NAMALWA (cell line): ENCODE measurements at regions not wholly inside any gene's neighbourhood (a gene's known extent, or its start where the extent isn't known, plus 50 kb on each side); places are given as distances from the start of the nearest gene placed in this dataset.
"Not testable (repeated sequence)": the region's sequence is repeated elsewhere in the genome, so short reads cannot be mapped to it uniquely, and the experiment has no call there.

Source experiments
- DNase-seq: peaks from one replicate; pipeline ENCODE4 v3.0.0-alpha.2; 2015; ENCODE audit warnings: low spot score

GRCh38 chr1:163985700-163986099, 573.3 kb upstream of the PBX1 start:
- no peak for DNase-seq

DNA sequence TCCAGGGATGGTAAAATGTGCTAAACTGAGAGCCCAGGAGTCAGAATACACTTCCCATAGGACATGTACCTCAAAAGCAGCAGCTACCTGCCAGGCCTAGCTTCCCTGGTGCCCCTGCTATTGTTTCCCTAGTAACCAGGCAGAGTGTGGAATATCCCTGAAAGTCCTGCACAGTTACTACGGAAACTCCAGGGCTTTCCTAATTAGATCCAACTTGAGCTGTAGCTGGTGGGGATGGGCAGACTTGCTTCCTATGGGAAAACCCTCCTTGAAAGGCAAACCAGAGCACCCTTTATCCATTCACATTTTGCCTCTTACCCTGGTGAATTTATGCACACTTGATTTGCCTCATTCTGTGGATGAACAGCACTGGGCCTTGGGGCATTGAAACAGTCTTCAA, 559.9 kb upstream of the PBX1 start:
- DNase-seq = no peak

GRCh38 chr1:164006186-164006585, 552.8 kb upstream of the PBX1 start:
- DNase-seq = not testable (repeated sequence)

DNA sequence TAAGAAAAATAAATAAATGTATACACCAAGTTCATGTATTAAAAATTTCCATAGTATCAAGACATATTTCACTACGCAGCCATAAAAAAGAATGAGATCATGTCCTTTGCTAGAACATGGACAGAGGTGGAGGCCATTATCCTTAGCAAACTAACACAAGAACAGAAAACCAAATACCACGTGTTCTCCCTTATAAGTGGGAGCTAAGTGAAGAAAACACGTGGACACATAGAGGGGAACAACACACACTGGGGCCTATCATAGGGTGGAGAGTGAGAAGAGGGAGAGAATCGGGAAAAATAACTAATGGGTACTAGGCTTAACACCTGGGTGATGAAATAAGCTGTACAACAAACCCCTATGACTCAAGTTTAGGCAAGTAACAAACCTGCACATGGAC, 552.4 kb upstream of the PBX1 start:
- no peak for DNase-seq

- DNase-seq = no peak
These were observed 541.7 kb upstream of the PBX1 start for GRCh38 chr1:164017239-164017638.

DNA sequence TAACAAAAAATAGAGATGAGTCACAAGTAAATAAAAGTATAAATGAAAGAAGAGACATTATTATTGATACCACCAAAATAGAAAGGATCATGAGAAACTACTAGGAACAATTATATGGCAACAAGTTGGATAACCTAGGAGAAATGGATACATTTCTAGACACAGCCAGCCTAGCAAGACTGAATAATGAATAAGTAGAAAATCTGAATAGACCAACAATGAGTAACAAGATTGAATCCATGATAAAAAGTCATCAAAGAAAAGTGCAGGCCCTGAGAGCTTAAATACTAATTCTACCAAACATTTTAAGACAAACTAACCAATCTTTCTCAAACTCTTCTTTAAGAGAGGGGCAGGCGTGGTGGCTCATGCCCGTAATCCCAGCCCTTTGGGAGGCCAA, 538.6 kb upstream of the PBX1 start:
- no peak for DNase-seq

- no peak for DNase-seq
These were observed 537.2 kb upstream of the PBX1 start for GRCh38 chr1:164021813-164022212.

DNA sequence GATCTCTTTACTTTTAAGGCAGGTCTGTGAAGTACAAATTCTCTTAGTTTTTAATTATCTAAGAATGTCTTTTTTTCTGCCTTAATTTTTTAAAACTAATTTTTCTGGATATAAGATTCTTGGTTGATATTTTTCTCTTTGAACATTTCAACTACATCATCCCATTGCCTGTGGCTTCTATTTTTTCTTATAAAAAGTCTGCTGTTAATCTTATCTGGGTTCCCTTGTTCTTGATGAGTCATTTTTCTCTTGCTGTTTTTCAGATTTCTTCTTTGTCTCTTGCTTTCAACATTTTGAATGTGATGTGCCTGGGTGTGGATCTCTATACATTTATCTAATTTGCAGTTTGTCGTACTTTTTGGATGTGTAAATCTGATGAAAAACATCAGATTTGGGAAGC, 525.2 kb upstream of the PBX1 start:
- no peak for DNase-seq

GRCh38 chr1:164040754-164041153, 518.2 kb upstream of the PBX1 start:
- no peak for DNase-seq

GRCh38 chr1:164051782-164052181, 507.2 kb upstream of the PBX1 start:
- no peak for DNase-seq

GRCh38 chr1:164054331-164054730, 504.7 kb upstream of the PBX1 start:
- DNase-seq = no peak

GRCh38 chr1:164058198-164058597, 500.8 kb upstream of the PBX1 start:
- DNase-seq = no peak

DNA sequence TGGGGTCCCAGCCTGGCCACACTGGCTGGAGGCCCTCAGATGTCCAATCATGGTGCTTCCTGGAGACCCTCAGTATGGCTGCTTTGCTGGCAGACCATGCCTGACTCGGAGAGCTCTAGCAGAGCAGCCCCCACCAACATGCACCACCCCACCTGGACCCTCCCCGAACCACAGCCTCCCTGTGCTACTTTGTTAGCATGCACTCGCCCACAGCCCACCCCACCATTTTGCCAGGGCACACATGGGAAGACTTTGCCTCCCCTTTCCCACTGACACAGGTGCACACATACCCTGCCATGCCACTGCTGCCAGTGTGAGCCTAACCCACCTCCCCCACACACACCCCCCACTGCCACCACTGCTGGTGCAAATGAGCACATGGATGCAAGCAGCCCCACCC, 497.5 kb upstream of the PBX1 start:
- DNase-seq = no peak

DNA sequence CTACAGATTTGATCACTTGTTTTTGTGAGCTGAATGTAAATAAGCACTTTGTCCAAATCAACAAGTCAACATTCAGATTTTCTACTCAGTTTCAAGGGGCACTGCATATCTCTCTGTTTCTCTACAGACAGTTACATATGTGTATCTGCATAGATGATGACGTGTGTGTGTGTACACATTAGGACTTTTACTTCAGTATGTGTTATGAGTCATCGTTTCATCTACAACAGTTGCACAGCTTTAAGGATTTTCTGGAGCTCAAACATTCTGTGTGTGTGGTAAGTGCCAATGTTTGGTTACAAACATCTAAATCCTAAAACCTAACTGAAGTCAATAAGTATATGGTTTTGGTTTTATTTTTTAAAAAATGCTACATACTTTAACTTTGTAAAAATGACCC, 494.5 kb upstream of the PBX1 start:
- DNase-seq = no peak

- no peak for DNase-seq
These were observed 487.7 kb upstream of the PBX1 start for GRCh38 chr1:164071288-164071687.

GRCh38 chr1:164086832-164087231, 472.2 kb upstream of the PBX1 start:
- DNase-seq = no peak

DNA sequence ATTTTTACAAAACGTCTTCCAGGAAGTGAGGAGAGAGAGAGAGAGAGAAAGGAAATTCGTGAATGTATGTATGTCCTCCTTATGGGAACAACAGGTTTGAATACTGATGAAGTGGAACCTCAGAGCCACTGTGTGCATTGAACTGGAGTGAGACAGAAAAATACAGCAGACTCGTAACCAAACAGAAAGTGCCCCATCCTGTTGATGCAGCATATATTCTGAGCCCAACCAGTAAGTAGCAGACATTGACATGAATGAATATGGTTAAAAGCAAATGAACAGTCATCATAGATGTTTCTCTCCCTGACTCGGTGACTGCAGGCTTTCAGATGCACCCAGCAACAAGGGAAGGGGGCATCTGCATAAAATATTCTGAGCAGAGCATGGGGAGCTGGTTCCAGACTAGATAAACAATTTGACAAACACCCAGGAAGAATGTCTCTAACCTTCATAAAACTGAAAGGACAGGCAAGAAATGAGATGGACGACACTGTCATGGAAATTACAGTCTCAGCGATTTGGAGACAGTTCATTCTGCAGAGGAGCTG, 471.0 kb upstream of the PBX1 start:
- DNase-seq = no peak

DNA sequence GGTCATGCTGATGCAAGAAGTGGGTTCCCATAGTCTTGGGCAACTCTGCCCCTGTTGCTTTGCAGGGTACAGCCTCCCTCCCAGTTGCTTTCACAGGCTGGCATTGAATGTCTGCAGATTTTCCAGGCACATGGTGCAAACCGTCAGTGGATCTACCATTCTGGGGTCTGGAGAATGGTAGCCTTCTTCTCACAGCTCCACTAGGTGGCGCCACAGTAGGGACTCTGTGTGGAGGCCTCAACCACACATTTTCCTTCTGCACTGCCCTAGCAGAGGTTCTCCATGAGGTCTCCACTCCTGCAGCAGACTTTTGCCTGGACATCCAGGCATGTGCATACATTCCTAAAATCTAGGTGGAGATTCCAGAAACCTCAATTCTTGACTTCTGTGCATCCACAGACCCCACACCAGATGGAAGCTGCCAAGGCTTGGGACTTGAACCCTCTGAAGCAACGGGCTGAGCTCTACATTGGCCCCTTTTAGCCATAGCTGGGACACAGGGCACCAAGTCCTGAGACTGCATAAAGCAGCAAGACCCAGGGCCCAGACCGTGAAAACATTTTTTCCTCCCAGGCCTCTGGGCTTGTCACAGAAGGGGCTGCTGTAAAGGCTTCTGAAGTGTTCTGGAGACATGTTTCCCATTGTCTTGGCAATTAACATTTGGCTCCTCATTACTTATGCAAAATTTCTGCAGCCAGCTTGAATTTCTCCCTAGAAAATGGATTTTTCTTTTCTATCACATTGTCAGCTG, 466.2 kb upstream of the PBX1 start:
- DNase-seq = peak; percentile 44

DNA sequence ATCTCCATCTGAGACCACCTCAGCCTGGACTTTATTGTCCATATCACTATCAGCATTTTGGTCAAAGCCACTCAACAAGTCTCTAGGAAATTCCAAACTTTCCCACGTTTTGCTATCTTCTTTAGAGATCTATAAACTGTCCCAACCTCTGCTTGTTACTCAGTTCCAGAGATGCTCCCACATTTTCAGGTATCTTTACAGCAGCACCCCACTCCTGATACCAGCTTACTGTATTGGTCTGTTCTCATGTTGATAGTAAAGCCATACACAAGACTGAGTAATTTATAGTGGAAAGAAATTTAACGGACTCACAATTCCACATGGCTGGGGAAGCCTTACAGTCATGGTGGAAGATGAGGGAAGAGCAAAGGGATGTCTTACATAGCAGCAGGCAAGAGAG, 465.4 kb upstream of the PBX1 start:
- DNase-seq = no peak

GRCh38 chr1:164101802-164102201, 457.2 kb upstream of the PBX1 start:
- DNase-seq = no peak

DNA sequence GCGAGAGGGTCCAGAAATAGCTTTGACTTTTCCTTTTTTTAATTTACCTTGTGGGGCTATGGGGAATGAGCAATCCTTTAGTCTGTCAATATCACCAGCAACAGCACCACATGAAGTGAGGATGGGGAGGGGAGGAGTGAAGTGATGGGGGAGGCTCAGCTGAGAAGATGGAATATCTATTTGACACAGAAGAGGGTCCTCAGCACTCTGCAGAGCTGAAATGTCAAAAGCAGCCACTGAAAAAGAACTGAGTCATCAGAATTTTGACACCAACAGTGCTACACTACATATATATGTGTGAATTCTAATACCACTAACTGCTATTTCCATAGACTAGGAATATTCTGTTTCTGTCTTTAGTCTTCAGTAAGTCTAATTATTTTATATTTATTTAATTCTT, 427.0 kb upstream of the PBX1 start:
- no peak for DNase-seq

DNA sequence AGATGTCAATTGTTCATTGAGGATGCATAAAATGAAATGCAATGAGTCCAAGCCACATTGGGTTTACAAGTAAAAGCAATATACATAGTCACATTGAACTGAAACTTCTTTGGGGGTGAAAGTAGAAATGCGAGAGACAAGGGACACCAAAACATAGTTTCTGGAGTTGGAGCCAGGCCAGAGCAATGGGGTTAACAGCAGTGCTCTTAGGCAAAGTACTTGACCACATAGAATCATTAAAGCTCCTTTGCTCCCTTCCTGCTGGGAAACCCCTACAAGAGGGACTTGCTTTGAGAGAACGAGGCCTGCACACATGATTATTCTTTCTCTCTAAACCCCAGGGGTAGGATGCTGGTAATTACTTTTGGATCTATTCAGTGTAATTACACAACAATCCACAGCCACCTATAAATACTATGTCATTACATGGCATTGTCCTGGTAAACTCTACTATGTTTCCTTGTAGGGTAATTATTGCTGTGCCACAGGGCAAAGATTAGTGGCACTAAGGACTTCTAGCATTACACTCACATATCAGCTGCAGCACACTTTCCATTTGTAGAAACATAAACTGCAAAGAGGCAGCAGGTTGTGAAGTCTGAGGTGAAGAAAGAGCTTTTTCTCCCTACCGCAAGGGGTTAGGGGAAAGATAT, 421.6 kb upstream of the PBX1 start:
- DNase-seq = no peak

DNA sequence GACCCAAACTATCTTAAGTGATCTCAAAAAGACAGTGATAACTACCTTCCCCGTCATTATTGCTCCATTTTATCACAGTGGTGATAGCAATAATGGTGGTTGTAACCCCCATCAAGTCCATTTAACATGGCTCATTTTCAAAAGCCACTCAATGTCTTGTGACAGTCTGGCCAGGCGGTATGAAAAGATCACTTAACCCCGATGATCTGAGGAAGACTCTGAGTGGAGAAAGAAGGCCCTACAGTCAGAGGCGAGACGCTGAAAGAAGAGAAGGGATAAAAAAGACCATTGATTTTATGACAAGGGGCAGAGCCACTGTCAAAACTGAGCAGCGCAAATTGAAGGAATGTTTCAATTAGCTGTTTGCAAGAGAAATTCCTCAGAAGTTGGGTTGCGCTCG, 417.2 kb upstream of the PBX1 start:
- DNase-seq = no peak

- DNase-seq = no peak
These were observed 404.4 kb upstream of the PBX1 start for GRCh38 chr1:164154622-164155021.
